GM10248 (cell line): ENCODE measurements at regions not wholly inside any gene's neighbourhood (a gene's known extent, or its start where the extent isn't known, plus 50 kb on each side); places are given as distances from the start of the nearest gene placed in this dataset.

Source experiments
- CTCF ChIA-PET: fragments of 300-600 bp; sonication (Branson Sonifier 250); formaldehyde crosslinking; extraction: SDS; loops from one replicate; lab custom pipeline; 2021; ENCODE audit warnings: antibody characterized with exemption; lab: Yijun Ruan, JAX
- POLR2A ChIA-PET: fragments of 350-650 bp; sonication (Branson Sonifier 250); formaldehyde crosslinking; extraction: SDS; loops from one replicate; lab custom pipeline; 2020; ENCODE audit warnings: antibody characterized with exemption; lab: Yijun Ruan, JAX
- DNase-seq: peaks from one replicate; pipeline ENCODE4 v3.0.0; 2012; ENCODE audit errors: extremely low spot score
- CTCF ChIP-seq: IDR thresholded peaks from 2 replicates; pipeline ENCODE4 v1.5.1; 2012; ENCODE audit warnings: mild to moderate bottlenecking, low read depth; ENCODE audit errors: extremely low read depth, missing control alignments, control extremely low read depth

- TF ChIP-seq CTCF, result no peak
- CTCF ChIA-PET, result no interaction called here
- no peak for DNase-seq
- POLR2A ChIA-PET, result no interaction called here
Measured at GRCh38 chr2:150989969-150990368, 271.7 kb downstream of the RBM43 start.

GRCh38 chr2:150985741-150986140, 275.9 kb downstream of the RBM43 start:
- no peak for DNase-seq
- ChIA-PET POLR2A (no interaction called here), CTCF (interaction anchor here (1.4 kb wide), 1 partner anchor 22 kb away, joined by 3 read pairs; no protein-coding TSS in a partner anchor)
- TF ChIP-seq CTCF, result no peak

GRCh38 chr2:150983314-150983897, 278.3 kb downstream of the RBM43 start:
- no peak for DNase-seq
- CTCF ChIA-PET, result interaction anchor here (1.1 to 1.8 kb wide), 4 partner anchors 9 to 37 kb away, joined by 3 to 4 read pairs (median 3); no protein-coding TSS in a partner anchor
- TF ChIP-seq CTCF, result no peak
- POLR2A ChIA-PET, result no interaction called here

GRCh38 chr2:150981826-150982225, 279.8 kb downstream of the RBM43 start:
- no peak for DNase-seq
- TF ChIP-seq CTCF, result no peak
- CTCF ChIA-PET, result interaction anchor here (1.8 kb wide), 1 partner anchor 35 kb away, joined by 4 read pairs; no protein-coding TSS in a partner anchor
- POLR2A ChIA-PET, result no interaction called here

GRCh38 chr2:150978053-150978452, 283.6 kb downstream of the RBM43 start:
- no peak for TF ChIP-seq CTCF
- CTCF ChIA-PET, result no interaction called here
- POLR2A ChIA-PET, result no interaction called here
- no peak for DNase-seq

GRCh38 chr2:150977296-150977695, 284.4 kb downstream of the RBM43 start:
- DNase-seq, result no peak
- ChIA-PET POLR2A (no interaction called here), CTCF (no interaction called here)
- no peak for TF ChIP-seq CTCF
